Kidney capillary endothelial cell (primary cell): ENCODE measurements at regions not wholly inside any gene's neighbourhood (a gene's known extent, or its start where the extent isn't known, plus 50 kb on each side); places are given as distances from the start of the nearest gene placed in this dataset.

Experiments
- DNase-seq: peaks from one replicate; pipeline ENCODE4 v3.0.0-alpha.2; 2018; ENCODE audit warnings: low spot score

GRCh38 chr22:48952256-48953102 is 875.2 kb downstream of the BRD1 start:
- no peak for DNase-seq

DNA sequence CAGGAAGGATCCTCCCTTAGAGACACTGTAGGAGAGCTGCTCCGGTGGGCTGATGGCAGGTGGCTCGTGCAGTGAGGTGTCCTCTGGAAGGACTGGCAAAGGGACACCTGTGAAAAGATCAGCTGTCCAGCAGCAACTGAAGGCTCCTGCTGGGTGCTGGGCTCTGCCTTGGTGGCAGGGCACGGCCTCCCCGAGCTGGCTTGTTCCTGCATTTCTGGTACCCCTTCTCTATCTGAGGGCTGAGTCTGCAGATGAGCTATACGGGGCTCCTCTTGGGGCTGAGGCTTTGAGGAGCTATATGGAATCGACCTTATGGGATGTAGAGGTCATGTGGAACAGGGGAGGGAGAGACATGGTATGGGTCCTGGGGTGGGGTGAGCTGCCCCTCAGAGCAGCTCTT is 875.8 kb downstream of the BRD1 start:
- DNase-seq = no peak

DNA sequence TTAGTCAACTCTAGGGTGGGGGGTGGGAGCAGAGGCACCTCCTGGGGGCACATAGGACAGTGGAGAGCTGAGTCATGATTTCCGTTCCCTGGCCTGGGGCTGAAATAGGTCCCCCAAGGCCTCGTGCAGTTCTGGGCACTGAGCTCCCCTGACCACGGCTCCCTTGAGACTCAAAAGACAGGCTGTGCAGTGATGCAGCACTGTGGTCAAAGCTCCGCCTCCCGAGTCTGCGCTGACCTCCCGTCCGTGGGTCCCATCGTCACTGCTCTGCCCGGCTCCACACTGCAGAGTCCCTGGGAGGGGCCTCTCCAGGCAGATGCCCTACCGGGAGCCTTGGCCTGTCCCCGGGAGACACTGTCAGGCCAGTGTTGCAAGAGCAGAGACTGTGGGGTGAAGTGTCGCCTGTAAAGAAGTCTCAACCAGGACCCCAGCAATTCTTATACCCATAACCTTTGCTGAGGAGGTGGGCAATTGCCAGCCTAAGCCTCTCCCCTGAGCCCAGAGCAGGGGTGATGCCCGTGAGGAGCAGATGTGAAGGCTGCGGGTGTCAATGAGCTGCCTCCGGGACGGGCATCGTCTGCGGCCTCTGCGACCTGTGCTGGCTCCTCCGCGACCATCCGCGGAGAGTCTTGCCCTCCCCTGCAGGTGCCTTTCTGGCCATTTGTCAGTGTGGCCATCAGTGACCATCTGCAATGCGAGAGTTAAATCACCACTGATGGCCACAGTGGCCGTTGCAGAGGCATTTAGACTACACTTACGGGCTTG is 877.3 kb downstream of the BRD1 start:
- no peak for DNase-seq

GRCh38 chr22:48949375-48950149 is 878.1 kb downstream of the BRD1 start:
- no peak for DNase-seq

DNA sequence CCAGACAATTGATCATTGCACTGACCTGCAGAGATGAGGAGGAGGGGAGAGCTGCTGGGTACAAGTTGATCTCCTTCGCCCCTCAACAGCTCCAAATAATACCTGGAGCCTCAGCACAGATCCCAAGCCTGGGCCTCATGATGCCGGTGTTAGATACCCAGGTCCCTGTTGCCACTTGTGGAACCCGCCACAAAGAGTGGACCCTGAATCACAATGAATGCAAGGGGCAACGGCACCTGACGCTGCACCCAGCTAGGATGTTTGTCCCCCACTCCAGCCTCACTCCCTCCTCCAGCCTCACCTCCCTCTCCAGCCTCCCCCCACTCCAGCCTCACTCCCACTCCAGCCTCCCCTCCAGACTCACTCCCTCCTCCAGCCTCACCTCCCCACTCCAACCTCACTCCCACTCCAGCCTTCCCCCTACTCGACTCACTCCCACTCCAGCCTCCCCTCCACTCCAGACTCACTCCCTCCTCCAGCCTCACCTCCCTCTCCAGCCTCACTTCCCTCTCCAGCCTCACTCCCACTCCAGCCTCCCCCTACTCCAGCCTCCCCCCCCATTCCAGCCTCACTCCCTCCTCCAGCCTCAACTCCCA is 879.0 kb downstream of the BRD1 start:
- no peak for DNase-seq

- DNase-seq = no peak
Measured at GRCh38 chr22:48947636-48948035, 880.0 kb downstream of the BRD1 start.

DNA sequence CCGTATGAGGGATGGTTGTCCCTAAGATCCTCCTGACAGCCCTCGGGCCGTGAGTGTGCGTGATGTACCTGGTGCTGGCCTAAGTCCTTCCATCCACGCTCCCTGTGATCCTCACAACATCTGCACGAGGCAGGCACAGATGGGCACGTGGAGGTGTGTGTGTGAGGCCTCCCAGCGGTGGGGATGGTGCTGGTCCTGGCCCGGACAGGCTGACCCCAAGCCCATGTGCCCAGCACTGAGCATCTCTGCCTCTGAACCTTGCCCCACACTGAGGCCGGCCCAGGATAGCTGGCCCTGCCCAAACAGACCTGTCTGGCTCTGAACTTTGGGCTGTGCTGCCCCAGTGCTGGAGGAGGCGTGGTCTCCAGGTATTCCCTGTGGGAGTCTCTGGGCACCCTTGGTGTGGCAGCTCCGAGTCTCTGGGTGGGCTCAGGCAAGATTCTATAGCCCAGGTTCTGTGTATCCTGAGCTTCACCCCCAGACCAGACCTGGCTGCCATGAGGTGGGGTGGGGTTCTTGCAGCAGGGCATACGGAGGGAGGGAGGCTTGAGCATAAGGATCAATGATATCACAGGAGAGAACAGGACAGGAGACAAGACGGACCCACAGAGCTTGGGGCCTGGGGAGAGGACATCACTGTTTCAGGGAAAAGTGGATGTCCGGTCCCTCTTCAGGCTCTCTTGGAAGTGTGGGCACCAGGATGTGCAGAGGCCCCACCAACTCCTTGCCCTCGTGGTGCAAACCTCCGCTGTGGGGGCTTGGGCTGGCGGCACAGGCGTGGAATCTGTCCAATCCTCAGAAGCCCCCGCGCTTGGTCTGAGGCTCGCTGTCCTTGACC is 881.8 kb downstream of the BRD1 start:
- DNase-seq = no peak

- no peak for DNase-seq
Measured at GRCh38 chr22:48944751-48945620, 882.7 kb downstream of the BRD1 start.

DNA sequence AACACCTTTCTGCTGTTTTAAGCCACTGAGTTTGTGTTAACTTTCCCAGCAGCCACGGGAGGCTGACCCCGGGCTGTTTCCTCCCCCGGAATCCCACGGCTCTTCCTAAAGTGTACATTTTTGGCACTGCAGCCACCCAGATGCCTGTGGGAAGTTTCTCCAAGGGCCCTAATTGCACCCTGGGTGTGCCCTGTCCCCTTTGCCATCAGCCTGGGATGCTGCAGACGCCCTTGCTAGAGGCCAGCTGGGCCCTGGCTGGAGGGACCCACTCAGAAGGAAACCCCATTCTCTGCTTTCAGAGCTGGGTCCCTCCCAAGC is 883.3 kb downstream of the BRD1 start:
- DNase-seq = no peak

GRCh38 chr22:48943567-48944432 is 883.9 kb downstream of the BRD1 start:
- DNase-seq = peak; percentile 3

DNA sequence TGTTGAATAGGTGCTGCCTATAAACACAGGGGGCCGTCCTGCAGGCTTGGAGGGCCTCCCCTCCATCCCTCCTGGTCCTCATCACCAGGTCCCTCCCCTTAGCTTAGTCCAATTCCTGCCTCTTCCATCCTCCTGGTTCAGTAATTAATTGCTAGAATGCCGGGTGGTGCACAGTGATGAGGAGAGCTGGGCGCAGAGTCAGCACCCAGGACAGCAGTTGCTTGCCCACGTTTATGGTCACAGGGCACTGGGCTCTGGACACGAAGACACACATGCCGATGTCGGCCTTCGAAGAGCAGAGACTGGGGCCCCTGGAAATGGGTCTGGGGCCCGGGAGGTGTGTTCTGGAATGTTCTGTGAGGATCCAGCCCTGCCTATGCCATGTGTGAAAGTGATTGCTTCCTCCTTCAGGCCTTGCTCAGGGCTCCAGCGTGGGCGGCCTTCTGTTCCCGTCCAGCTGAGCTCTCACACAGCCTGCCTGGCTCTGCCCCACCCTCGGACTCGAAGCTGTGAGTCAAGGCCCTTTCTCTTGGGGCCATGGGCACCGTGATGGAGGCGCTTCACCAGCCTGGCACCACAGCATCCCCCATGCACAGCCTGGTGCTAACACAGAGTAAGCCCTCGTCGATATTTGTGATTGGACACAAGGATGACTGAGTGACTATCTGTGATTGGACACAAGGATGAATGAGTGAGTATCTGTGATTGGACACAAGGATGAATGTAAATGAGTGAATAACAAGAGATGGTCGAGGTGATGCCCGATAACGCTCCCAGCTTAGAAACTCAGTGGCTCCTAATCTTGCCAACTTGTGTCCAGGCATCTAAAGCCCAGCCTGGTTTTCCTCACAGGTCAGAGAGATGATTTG is 884.7 kb downstream of the BRD1 start:
- no peak for DNase-seq

GRCh38 chr22:48941903-48942575 is 885.6 kb downstream of the BRD1 start:
- DNase-seq = no peak

DNA sequence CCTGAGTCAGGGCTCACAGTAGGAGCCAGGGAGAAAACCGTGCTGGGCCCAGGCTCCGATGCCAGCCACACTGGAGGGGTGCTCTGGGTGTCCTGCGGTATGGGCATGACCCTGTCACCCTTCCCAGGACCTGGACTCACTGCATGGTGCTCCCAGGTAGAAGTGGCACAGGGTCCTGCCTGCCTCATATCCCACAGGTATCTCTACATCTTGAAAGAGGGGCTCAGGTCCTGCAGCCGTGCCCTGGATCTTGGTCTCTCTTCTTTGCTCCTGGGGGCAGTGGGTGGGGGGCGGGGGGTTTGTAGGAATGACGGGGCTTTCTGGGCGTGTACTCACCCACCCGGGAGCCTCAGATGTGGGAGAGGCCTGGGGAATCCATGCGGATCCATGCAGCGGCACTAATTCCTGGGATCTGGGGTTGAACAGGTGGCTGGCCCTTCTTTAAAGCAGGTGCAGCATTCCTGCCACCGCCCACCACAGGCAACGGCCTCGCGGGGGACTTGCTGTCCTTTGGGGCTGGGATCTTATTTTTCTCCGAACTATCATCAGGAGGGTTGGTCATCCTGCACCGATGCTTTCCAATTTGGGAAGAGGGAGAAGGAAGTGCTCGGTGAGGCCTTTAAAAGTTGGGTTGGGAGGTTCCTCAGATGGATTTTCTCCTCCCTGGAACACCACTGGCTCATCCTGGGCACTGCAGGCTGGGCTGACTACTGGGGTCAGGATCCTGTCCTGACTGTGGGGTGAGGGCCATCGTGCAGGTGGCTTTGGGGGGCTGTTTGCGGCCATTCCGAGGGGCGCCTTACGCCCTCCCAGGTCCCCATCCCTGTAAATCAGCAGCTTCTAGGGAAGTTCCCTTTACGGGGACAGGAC is 886.4 kb downstream of the BRD1 start:
- no peak for DNase-seq

- DNase-seq = no peak
Measured at GRCh38 chr22:48940266-48941032, 887.2 kb downstream of the BRD1 start.

DNA sequence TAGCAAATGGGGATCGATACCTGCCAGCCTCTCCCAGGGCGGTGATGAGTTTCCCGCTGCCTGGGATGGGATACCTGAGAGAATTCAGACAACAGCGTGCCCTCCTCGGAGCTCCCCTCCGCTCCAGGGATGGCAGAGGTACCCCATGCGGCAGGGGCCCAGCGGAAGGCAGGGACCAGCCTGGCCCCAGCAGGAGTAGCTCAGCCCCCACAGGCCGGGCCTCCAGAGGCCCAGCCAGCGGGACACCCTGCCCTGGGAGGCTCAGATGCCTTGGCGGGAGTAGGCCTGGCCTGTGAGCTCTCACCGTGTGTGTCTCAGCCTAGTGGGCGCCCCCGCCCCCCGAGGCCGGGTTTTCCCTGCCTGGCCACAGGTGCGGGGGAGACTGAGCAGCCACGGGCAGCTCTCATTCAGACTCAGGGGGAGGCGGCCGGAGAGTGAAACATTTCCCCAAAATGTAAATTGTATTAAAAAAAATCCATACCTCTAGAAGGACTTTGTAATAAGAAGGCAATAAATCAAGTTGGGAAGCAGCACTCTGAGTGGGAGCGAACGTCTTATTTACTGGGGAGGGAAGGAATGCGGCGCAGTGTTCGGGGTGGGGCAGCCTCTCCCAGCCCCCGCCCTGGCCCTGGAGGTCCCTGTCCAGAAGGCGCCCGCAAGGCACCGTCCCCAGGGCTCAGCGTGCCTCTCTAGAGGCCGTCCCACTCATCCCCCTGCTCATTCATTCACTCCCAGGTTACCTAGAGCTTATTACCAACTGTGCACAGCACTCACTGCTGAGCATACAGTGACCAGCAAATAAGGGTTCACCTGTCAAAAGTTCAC is 888.0 kb downstream of the BRD1 start:
- DNase-seq = no peak
